Mesenchymal stem cell (in vitro differentiated cells and primary cell): ENCODE measurements at regions not wholly inside any gene's neighbourhood (a gene's known extent, or its start where the extent isn't known, plus 50 kb on each side); places are given as distances from the start of the nearest gene placed in this dataset.

Source experiments
- DNase-seq: peaks from one replicate; pipeline ENCODE4 v3.0.0-alpha.2; 2013
- H2AFZ ChIP-seq: one replicate; pipeline ENCODE4 v1.6.1; 2013; ENCODE audit warnings: low read depth, mild to moderate bottlenecking, control low read depth, inconsistent platforms, low read length, moderate library complexity
- H2AK5ac ChIP-seq: 2 replicates; pipeline ENCODE4 v1.6.1; 2013; ENCODE audit warnings: low read length, moderate library complexity, mild to moderate bottlenecking, inconsistent platforms; ENCODE audit not compliant: severe bottlenecking
- H2BK120ac ChIP-seq: one replicate; pipeline ENCODE4 v1.6.1; 2013; ENCODE audit warnings: low read depth, mild to moderate bottlenecking, inconsistent platforms, low read length, moderate library complexity
- H2BK12ac ChIP-seq, 2 experiments: one replicate each; pipeline ENCODE4 v1.6.1; 2013; ENCODE audit warnings: inconsistent platforms in 2 of 2, low read length in 2 of 2, mild to moderate bottlenecking in 2 of 2, moderate library complexity in 2 of 2, control low read depth in 1 of 2
- H2BK15ac ChIP-seq: one replicate; pipeline ENCODE4 v1.6.1; 2013; ENCODE audit warnings: mild to moderate bottlenecking, low read depth, inconsistent platforms; ENCODE audit not compliant: poor library complexity, severe bottlenecking
- H2BK5ac ChIP-seq: 2 replicates; pipeline ENCODE4 v1.6.1; 2013; ENCODE audit warnings: low read depth, mild to moderate bottlenecking, low read length, control low read depth, inconsistent platforms; ENCODE audit not compliant: poor library complexity, severe bottlenecking
- H3K14ac ChIP-seq, 2 experiments: one replicate each; pipeline ENCODE4 v1.6.1; 2013; ENCODE audit warnings: inconsistent platforms in 2 of 2, low read length in 2 of 2, control low read depth in 1 of 2, mild to moderate bottlenecking in 1 of 2, moderate library complexity in 1 of 2
- H3K18ac ChIP-seq, 2 experiments: one replicate each; pipeline ENCODE4 v1.6.1; 2013; ENCODE audit warnings: inconsistent platforms in 2 of 2, low read length in 2 of 2, control low read depth in 1 of 2, low read depth in 1 of 2, mild to moderate bottlenecking in 1 of 2
- H3K23ac ChIP-seq, 2 experiments: one replicate each; pipeline ENCODE4 v1.6.1; 2013; ENCODE audit warnings: inconsistent platforms in 2 of 2, low read length in 2 of 2, mild to moderate bottlenecking in 2 of 2, moderate library complexity in 2 of 2, control low read depth in 1 of 2
- H3K27ac ChIP-seq: 2 replicates; pipeline ENCODE4 v1.5.1; 2013; ENCODE audit warnings: mild to moderate bottlenecking, moderate library complexity, low read length, control low read depth, inconsistent platforms; ENCODE audit not compliant: poor library complexity, severe bottlenecking
- H3K27me3 ChIP-seq, 2 experiments: 2 replicates each; pipeline versions ENCODE4 v1.6.1 to v1.7.0; 2013; ENCODE audit warnings: low read length in 2 of 2, mild to moderate bottlenecking in 2 of 2, moderate library complexity in 2 of 2, control low read depth in 1 of 2, inconsistent platforms in 1 of 2; ENCODE audit not compliant: control insufficient read depth in 1 of 2, insufficient read depth in 1 of 2
- H3K36me3 ChIP-seq, 2 experiments: 2 replicates each; pipeline versions ENCODE4 v1.6.1 to v1.7.0; 2013; ENCODE audit warnings: low read length in 2 of 2, control low read depth in 1 of 2, inconsistent platforms in 1 of 2, low read depth in 1 of 2, mild to moderate bottlenecking in 1 of 2; ENCODE audit not compliant: insufficient read depth in 2 of 2, control insufficient read depth in 1 of 2
- H3K4ac ChIP-seq, 2 experiments: one replicate each; pipeline ENCODE4 v1.6.1; 2013; ENCODE audit warnings: inconsistent platforms in 2 of 2, low read length in 2 of 2, mild to moderate bottlenecking in 2 of 2, moderate library complexity in 2 of 2, control low read depth in 1 of 2, low read depth in 1 of 2
- H3K4me1 ChIP-seq: 2 replicates; pipeline ENCODE4 v1.6.1; 2013; ENCODE audit warnings: low read depth, low read length, control low read depth; ENCODE audit not compliant: control insufficient read depth, insufficient read depth
- H3K4me2 ChIP-seq: 2 replicates; pipeline ENCODE4 v1.6.1; 2013; ENCODE audit warnings: low read length, mild to moderate bottlenecking, inconsistent platforms; ENCODE audit not compliant: poor library complexity, severe bottlenecking
- H3K4me3 ChIP-seq, 2 experiments: 2 replicates each; pipeline versions ENCODE4 v1.5.1 to v1.7.0; 2013; ENCODE audit warnings: low read length in 2 of 2, mild to moderate bottlenecking in 2 of 2, control low read depth in 1 of 2, low read depth in 1 of 2; ENCODE audit not compliant: insufficient read depth in 1 of 2
- H3K79me1 ChIP-seq: replicated peaks from 2 replicates; pipeline ENCODE4 v1.6.1; 2013; ENCODE audit warnings: mild to moderate bottlenecking, control low read depth, low read length, inconsistent platforms; ENCODE audit not compliant: poor library complexity, severe bottlenecking
- H3K9ac ChIP-seq: 2 replicates; pipeline ENCODE4 v1.7.0; 2013; ENCODE audit warnings: mild to moderate bottlenecking, low read length, moderate library complexity
- H3K9me3 ChIP-seq: 2 replicates; pipeline ENCODE4 v1.7.0; 2013; ENCODE audit warnings: mild to moderate bottlenecking, low read length; ENCODE audit not compliant: control insufficient read depth
- H4K8ac ChIP-seq: one replicate; pipeline ENCODE4 v1.6.1; 2013; ENCODE audit warnings: inconsistent platforms, mild to moderate bottlenecking, low read length, moderate library complexity
- H4K91ac ChIP-seq: one replicate; pipeline ENCODE4 v1.6.1; 2013; ENCODE audit warnings: mild to moderate bottlenecking, low read length, inconsistent platforms
- WGBS: methylation state at CpG from one replicate; pipeline ENCODE4 v1.1.7; 2013; ENCODE audit warnings: mixed read lengths; 5-methylcytosine and 5-hydroxymethylcytosine counted together

DNA sequence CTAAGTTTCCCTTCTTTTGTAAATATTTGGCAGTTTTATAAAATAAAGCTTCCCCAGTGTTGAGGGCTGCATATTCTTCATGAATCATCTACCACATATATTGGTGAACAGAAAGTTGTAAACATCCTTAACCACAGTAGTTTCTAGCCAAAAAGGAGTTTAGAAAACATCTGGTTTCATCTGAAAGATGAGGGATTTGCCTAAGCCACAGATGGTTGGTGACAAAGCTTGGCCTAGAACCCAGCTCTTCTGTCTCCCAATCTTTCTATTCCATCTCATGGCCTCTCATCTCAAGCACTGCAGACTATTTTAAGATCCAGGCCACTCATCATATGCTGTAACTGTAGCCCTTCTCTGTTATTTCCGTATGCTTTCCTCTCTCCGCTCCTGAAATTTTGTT, 232.3 kb upstream of the TRPM3 start:
- Histone ChIP-seq H3K4ac (no peak overlapping the region), H3K23ac (no peak overlapping the region), H2AK5ac (no peak overlapping the region), H3K36me3 (no peaks in the 10 kb centered on the region), H3K9ac (no peak overlapping the region), H4K8ac (no peak overlapping the region), H4K91ac (no peak overlapping the region), H3K4me3 (no peak overlapping the region), H3K4me2 (no peak overlapping the region), H3K27me3 (no peaks in the 10 kb centered on the region), H3K27ac (no peak overlapping the region), H2BK5ac (no peak overlapping the region), H3K18ac (no peak overlapping the region), H2AFZ (no peak overlapping the region), H2BK12ac (no peak overlapping the region), H2BK15ac (no peak overlapping the region), H2BK120ac (no peak overlapping the region), H3K14ac (no peak overlapping the region), H3K79me1 (no peaks in the 10 kb centered on the region), H3K4me1 (no peaks in the 10 kb centered on the region), H3K9me3 (no peaks in the 10 kb centered on the region)
- no peak for DNase-seq
- WGBS = 76% methylated on average over 2 of the region's 2 CpGs

DNA sequence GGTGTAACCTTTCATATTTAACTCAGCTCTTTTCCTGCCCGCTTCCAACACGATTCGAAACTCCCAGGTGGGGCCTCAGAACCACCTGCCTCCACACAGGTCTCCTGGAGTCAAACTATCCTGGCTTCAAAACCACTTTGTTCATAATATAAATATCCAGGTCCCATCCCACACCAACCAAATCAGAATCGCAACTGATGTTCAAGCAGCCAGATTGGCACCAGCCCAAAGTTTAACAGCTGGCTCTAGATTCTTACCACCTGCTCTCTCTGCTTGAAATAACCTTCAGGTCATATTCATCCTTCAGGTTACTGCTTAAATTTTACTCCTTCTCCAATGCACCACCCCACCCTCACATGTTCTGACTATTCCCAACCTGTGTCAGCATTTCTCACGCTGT, 231.4 kb upstream of the TRPM3 start:
- Histone ChIP-seq H3K4me3 (no peak overlapping the region), H3K23ac (no peak overlapping the region)

DNA sequence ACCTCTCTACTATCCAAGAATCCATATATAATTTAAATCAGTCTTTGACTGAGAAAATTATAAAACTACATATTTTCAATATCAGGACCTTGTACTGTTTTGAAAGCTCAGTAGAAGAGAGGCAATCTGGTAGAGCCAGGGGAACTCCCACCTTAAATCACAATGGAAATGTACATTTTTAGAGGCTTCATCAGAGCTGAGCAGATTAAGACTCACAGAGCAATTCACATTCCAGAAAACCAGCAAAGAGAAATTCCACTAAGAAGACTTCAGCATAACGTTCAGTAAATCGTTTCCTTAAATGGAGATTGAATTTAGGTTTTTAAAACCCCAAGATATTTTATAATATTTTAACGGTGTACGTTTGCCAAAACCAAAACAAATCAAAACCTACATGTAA, 227.8 kb upstream of the TRPM3 start:
- Histone ChIP-seq H3K4me2 (no peak overlapping the region), H2BK5ac (no peak overlapping the region), H2AFZ (no peak overlapping the region), H3K79me1 (no peaks in the 10 kb centered on the region), H3K4me3 (no peak overlapping the region), H3K36me3 (no peaks in the 10 kb centered on the region), H3K4ac (no peak overlapping the region), H4K8ac (no peak overlapping the region), H3K27ac (no peak overlapping the region), H3K27me3 (no peaks in the 10 kb centered on the region), H3K9me3 (no peaks in the 10 kb centered on the region), H3K14ac (no peak overlapping the region), H3K18ac (no peak overlapping the region), H2AK5ac (no peak overlapping the region), H4K91ac (no peak overlapping the region), H3K9ac (peak overlapping the region; percentile 36), H2BK15ac (no peak overlapping the region), H2BK12ac (no peak overlapping the region), H3K23ac (no peak overlapping the region), H2BK120ac (no peak overlapping the region), H3K4me1 (no peaks in the 10 kb centered on the region)
- no CpG with 5 or more reads among the region's 4 CpGs for WGBS
- peak; percentile 3 for DNase-seq

More for the DNA sequence above, 231.4 kb upstream of the TRPM3 start:
- Histone ChIP-seq H3K14ac (no peak overlapping the region), H2BK5ac (no peak overlapping the region), H3K27ac (no peak overlapping the region), H2AFZ (no peak overlapping the region), H2BK120ac (no peak overlapping the region), H3K36me3 (no peaks in the 10 kb centered on the region), H2BK15ac (no peak overlapping the region), H3K4me2 (no peak overlapping the region), H3K4ac (no peak overlapping the region), H2BK12ac (no peak overlapping the region), H2AK5ac (no peak overlapping the region), H4K91ac (no peak overlapping the region), H3K18ac (no peak overlapping the region), H3K27me3 (no peaks in the 10 kb centered on the region), H3K4me1 (no peaks in the 10 kb centered on the region), H4K8ac (no peak overlapping the region), H3K79me1 (no peaks in the 10 kb centered on the region), H3K9me3 (no peaks in the 10 kb centered on the region), H3K9ac (no peak overlapping the region)
- DNase-seq = no peak
- 87% methylated on average over 5 of the region's 5 CpGs for WGBS

DNA sequence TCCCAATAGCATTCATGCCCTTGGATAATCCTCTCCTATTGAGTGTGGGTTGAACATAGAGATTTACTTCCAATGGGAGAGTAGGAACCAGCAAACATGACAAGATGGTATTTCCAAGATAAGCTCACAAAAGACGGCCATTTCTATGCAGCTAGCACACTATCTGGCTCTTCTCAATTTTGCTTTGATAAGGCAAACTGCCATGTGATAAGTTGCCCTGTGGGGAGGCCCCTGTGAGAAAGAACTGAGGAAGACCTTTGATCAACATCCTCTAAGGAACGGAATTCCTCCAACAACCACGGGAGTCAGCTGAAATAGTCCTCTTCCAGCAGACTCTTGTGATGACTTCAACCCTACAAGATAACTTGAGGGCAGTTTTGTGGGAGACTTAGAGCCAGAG, 211.9 kb upstream of the TRPM3 start:
- Histone ChIP-seq H2BK5ac (no peak overlapping the region), H3K18ac (no peak overlapping the region), H3K4ac (no peak overlapping the region), H3K4me2 (no peak overlapping the region), H3K14ac (no peak overlapping the region), H3K27ac (no peak overlapping the region), H2BK120ac (no peak overlapping the region), H3K27me3 (peaks cover 0 to 12% of the 10 kb centered on the region in 2 experiments), H4K8ac (no peak overlapping the region), H2AK5ac (no peak overlapping the region), H2BK15ac (no peak overlapping the region), H3K9ac (no peak overlapping the region), H3K4me3 (no peak overlapping the region), H3K36me3 (no peaks in the 10 kb centered on the region), H3K23ac (no peak overlapping the region), H3K9me3 (no peaks in the 10 kb centered on the region), H4K91ac (no peak overlapping the region), H3K4me1 (no peaks in the 10 kb centered on the region), H2BK12ac (no peak overlapping the region), H3K79me1 (no peaks in the 10 kb centered on the region), H2AFZ (no peak overlapping the region)
- 0% methylated on average over 1 of the region's 3 CpGs for WGBS
- DNase-seq = no peak
